Natural killer cell (primary cell): ENCODE measurements at regions not wholly inside any gene's neighbourhood (a gene's known extent, or its start where the extent isn't known, plus 50 kb on each side); places are given as distances from the start of the nearest gene placed in this dataset.

Source experiments
- ATAC-seq, 3 donors: fragments of 150-1000 bp in 2 of 3; fragments of 200-7000 bp in 1 of 3; cut with Tn5 transposase; 1 replicate in 1 of 3; 2 replicates in 2 of 3; pipeline ENCODE4 v1.10.0; 2021; ENCODE audit warnings: mild to moderate bottlenecking in 2 of 3, moderate library complexity in 2 of 3
- DNase-seq, 2 donors: peaks; one replicate each; pipeline versions ENCODE4 v3.0.0 to v3.0.0-alpha.2; 2013 to 2021; ENCODE audit warnings: mixed read lengths in 1 of 2
- H3K27ac ChIP-seq: one replicate; pipeline ENCODE4 v1.5.1; 2013; ENCODE audit warnings: mild to moderate bottlenecking, low read length
- H3K27me3 ChIP-seq: one replicate; pipeline ENCODE4 v1.6.1; 2013; ENCODE audit warnings: low read length; ENCODE audit not compliant: control insufficient read depth, insufficient read depth
- H3K36me3 ChIP-seq: one replicate; pipeline ENCODE4 v1.6.1; 2013; ENCODE audit warnings: low read length; ENCODE audit not compliant: control insufficient read depth, insufficient read depth
- H3K4me1 ChIP-seq: one replicate; pipeline ENCODE4 v1.6.1; 2013; ENCODE audit warnings: low read length; ENCODE audit not compliant: control insufficient read depth, insufficient read depth
- H3K4me3 ChIP-seq: one replicate; pipeline ENCODE4 v1.5.1; 2013; ENCODE audit warnings: low read length
- H3K9me3 ChIP-seq: one replicate; pipeline ENCODE4 v1.6.1; 2013; ENCODE audit warnings: low read length; ENCODE audit not compliant: control insufficient read depth, insufficient read depth
- H3K27ac Mint-ChIP-seq, 2 donors: one replicate each; pipeline ENCODE4 v1.8.0; 2022; ENCODE audit warnings: mild to moderate bottlenecking in 2 of 2, mixed read lengths in 2 of 2, moderate library complexity in 1 of 2
- H3K27me3 Mint-ChIP-seq, 2 donors: one replicate each; pipeline ENCODE4 v1.8.0; 2022; ENCODE audit warnings: low read depth in 2 of 2, mixed read lengths in 2 of 2
- H3K36me3 Mint-ChIP-seq: one replicate; pipeline ENCODE4 v1.8.0; 2022; ENCODE audit warnings: mixed read lengths
- H3K4me1 Mint-ChIP-seq, 2 donors: one replicate each; pipeline ENCODE4 v1.8.0; 2022; ENCODE audit warnings: mixed read lengths in 2 of 2
- H3K4me3 Mint-ChIP-seq: one replicate; pipeline ENCODE4 v1.8.0; 2022; ENCODE audit warnings: mild to moderate bottlenecking, moderate library complexity, mixed read lengths
- H3K9me3 Mint-ChIP-seq, 2 donors: one replicate each; pipeline ENCODE4 v1.8.0; 2022; ENCODE audit warnings: mixed read lengths in 2 of 2
- WGBS: methylation state at CpG from one replicate; pipeline ENCODE4 v1.1.7; 2013; ENCODE audit warnings: missing lambda C conversion rate; ENCODE audit not compliant: insufficient coverage; 5-methylcytosine and 5-hydroxymethylcytosine counted together
- intact Hi-C: fragments of 100-400 bp; cut with micrococcal nuclease; formaldehyde crosslinking; loops from one replicate; pipeline ENCODE4 v1.14.2; 2022
- TF ChIP-seq, protein P1 (sequence below): fragments of 200-600 bp; IDR thresholded peaks from one replicate; pipeline ENCODE4 v1.8.0; 2022; ENCODE audit warnings: antibody characterized with exemption

DNA sequence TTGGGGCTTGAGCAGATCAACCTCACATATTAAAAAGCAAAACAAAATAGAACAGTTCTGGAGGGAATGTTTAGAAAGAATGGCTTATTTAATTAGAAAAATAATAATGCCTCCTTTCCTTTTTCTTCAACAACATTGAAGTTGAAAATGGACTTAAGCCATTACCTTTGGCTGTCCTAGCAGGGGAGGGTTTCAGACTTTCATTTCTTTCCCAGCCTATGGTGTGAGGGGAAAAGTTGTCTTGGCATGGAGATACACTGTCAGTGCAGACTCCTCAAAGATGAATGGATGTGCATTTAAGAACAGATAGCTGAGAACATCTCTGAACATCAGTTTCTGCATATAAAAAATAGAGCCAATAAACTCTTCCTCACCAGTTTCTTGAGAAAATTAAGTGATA is 169.5 kb downstream of the PAX1 start:
- Histone ChIP-seq H3K36me3 (no peaks in the 10 kb centered on the region), H3K9me3 (no peaks in the 10 kb centered on the region), H3K27me3 (no peaks in the 10 kb centered on the region), H3K4me3 (no peak overlapping the region), H3K4me1 (no peaks in the 10 kb centered on the region), H3K27ac (no peak overlapping the region)
- H3K27ac Mint-ChIP-seq, result no peak overlapping the region
- H3K4me3 Mint-ChIP-seq, result no peak overlapping the region
- ATAC-seq (no peak), DNase-seq (no peak)
- no peaks in the 10 kb centered on the region for H3K27me3 Mint-ChIP-seq
- intact Hi-C loops, result no loop called here
- TF ChIP-seq, protein P1, sequence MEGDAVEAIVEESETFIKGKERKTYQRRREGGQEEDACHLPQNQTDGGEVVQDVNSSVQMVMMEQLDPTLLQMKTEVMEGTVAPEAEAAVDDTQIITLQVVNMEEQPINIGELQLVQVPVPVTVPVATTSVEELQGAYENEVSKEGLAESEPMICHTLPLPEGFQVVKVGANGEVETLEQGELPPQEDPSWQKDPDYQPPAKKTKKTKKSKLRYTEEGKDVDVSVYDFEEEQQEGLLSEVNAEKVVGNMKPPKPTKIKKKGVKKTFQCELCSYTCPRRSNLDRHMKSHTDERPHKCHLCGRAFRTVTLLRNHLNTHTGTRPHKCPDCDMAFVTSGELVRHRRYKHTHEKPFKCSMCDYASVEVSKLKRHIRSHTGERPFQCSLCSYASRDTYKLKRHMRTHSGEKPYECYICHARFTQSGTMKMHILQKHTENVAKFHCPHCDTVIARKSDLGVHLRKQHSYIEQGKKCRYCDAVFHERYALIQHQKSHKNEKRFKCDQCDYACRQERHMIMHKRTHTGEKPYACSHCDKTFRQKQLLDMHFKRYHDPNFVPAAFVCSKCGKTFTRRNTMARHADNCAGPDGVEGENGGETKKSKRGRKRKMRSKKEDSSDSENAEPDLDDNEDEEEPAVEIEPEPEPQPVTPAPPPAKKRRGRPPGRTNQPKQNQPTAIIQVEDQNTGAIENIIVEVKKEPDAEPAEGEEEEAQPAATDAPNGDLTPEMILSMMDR, result no peak
- H3K36me3 Mint-ChIP-seq, result no peaks in the 10 kb centered on the region
- H3K4me1 Mint-ChIP-seq, result no peaks in the 10 kb centered on the region
- H3K9me3 Mint-ChIP-seq, result peaks cover 14 to 20% of the 10 kb centered on the region in 2 donors

DNA sequence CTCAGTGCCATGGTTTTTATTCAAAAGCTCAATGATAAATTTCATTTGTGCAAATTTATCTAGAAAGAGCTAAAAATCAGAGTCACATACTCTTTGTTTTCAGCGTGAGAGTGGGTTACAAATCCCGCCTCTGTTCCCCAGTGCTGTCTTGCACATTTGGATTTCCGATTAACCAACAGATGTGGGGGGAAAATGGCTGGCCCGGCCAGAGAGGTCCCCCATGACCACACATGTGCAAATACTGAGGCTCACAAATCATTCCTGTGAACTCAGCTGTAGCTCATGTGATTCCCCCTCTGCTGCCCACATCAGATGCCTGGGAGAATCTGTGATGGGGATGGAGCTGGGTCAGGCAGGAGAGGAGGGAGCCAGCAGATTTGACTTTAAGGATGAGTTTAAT is 168.7 kb downstream of the PAX1 start:
- Histone ChIP-seq H3K4me1 (no peaks in the 10 kb centered on the region), H3K27ac (no peak overlapping the region), H3K27me3 (no peaks in the 10 kb centered on the region), H3K4me3 (no peak overlapping the region), H3K9me3 (no peaks in the 10 kb centered on the region), H3K36me3 (no peaks in the 10 kb centered on the region)
- DNase-seq, result no peak
- intact Hi-C loops, result no loop called here
- H3K27me3 Mint-ChIP-seq, result no peaks in the 10 kb centered on the region
- no peak for ATAC-seq
- H3K36me3 Mint-ChIP-seq, result no peaks in the 10 kb centered on the region
- H3K9me3 Mint-ChIP-seq, result peaks cover 14 to 20% of the 10 kb centered on the region in 2 donors
- H3K27ac Mint-ChIP-seq, result no peak overlapping the region
- TF ChIP-seq, protein P1, result no peak
- no peaks in the 10 kb centered on the region for H3K4me1 Mint-ChIP-seq
- no peak overlapping the region for H3K4me3 Mint-ChIP-seq
- WGBS, result 79% methylated on average over 4 of the region's 4 CpGs

DNA sequence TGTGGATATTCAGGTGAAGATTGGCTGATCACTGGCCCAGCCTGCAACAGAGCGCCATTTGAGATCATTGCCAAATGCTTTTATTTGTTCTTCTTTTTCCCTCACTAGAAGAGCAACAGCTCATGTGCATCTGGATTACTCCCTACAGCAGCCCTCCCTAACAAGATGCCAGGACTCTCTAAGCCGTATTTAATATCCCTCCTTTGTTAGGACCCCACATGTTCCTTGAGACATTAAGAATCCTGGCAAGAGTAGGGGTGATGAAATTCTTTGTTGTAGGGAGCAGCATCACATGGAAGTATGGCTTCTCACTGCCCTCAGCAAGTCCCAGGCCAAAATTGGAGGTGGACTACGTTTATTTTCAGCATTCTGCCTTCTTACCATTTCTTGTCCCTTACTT is 167.8 kb downstream of the PAX1 start:
- ATAC-seq (no peak), DNase-seq (no peak)
- no peaks in the 10 kb centered on the region for H3K27me3 ChIP-seq
- TF ChIP-seq, protein P1, result no peak
- Mint-ChIP-seq H3K36me3 (no peaks in the 10 kb centered on the region), H3K4me3 (no peak overlapping the region), H3K27ac (no peak overlapping the region), H3K9me3 (peaks cover 12 to 20% of the 10 kb centered on the region in 2 donors), H3K27me3 (no peaks in the 10 kb centered on the region), H3K4me1 (no peaks in the 10 kb centered on the region)
- no peaks in the 10 kb centered on the region for H3K4me1 ChIP-seq
- no peak overlapping the region for H3K27ac ChIP-seq
- H3K4me3 ChIP-seq, result no peak overlapping the region
- H3K36me3 ChIP-seq, result no peaks in the 10 kb centered on the region
- no peaks in the 10 kb centered on the region for H3K9me3 ChIP-seq
- intact Hi-C loops, result no loop called here
- WGBS, result 58% methylated on average over 2 of the region's 3 CpGs

DNA sequence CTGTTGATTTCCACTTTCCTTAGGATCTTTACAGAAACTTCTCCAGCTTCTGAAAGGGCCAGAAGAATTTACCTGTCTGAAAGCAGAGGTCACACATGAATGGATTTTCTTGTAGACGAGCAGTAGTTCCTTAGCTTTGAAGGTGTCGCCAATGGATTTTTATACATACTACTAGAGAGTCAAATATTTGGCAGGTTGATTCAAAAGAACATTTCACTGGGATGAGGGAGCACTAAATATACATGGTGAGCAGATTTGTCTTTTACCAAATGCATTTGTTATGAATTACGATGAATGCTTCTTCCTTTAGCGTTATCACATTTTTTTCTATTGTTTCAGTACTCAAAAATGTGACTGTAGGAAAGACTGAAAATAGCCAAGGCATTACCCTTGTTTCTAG is 162.3 kb downstream of the PAX1 start:
- no peak for DNase-seq
- Histone ChIP-seq H3K27ac (no peak overlapping the region), H3K27me3 (no peaks in the 10 kb centered on the region), H3K36me3 (no peaks in the 10 kb centered on the region), H3K4me3 (no peak overlapping the region), H3K4me1 (no peaks in the 10 kb centered on the region), H3K9me3 (no peaks in the 10 kb centered on the region)
- intact Hi-C loops, result no loop called here
- TF ChIP-seq, protein P1, result no peak
- Mint-ChIP-seq H3K27me3 (no peaks in the 10 kb centered on the region), H3K36me3 (no peaks in the 10 kb centered on the region), H3K4me3 (no peak overlapping the region), H3K27ac (no peak overlapping the region), H3K4me1 (no peaks in the 10 kb centered on the region), H3K9me3 (peaks cover 4 to 9% of the 10 kb centered on the region in 2 donors)
- 89% methylated on average over 3 of the region's 4 CpGs for WGBS
- ATAC-seq, result no peak
